ENCODE measurements at regions not wholly inside any gene's neighbourhood (a gene's known extent, or its start where the extent isn't known, plus 50 kb on each side); places are given as distances from the start of the nearest gene placed in this dataset.

- no peaks in the 10 kb centered on the region for H3K9me3 ChIP-seq
- TF ChIP-seq CTCF (IDR thresholded peaks at IDR 0.05), result no peak
- H3K27ac ChIP-seq, result no peak overlapping the region
- H3K4me1 ChIP-seq, result no peaks in the 10 kb centered on the region
- no peaks in the 10 kb centered on the region for H3K36me3 ChIP-seq
- H3K27me3 ChIP-seq, result no peaks in the 10 kb centered on the region
- DNase-seq, result no peak
- H3K4me3 ChIP-seq, result no peak overlapping the region
Measured at GRCh38 chr2:143905587-143905986, 614.3 kb downstream of the ZEB2 start.

GRCh38 chr2:143903172-143903856 is 616.6 kb downstream of the ZEB2 start:
- Histone ChIP-seq H3K27me3 (no peaks in the 10 kb centered on the region), H3K9me3 (no peaks in the 10 kb centered on the region), H3K4me3 (no peak overlapping the region), H3K4me1 (no peaks in the 10 kb centered on the region), H3K27ac (no peak overlapping the region), H3K36me3 (no peaks in the 10 kb centered on the region)
- TF ChIP-seq CTCF (IDR thresholded peaks at IDR 0.05) (no peak), POLR2A (IDR thresholded peaks at IDR 0.05) (no peak)
- DNase-seq, result no peak

GRCh38 chr2:143901185-143901842 is 618.6 kb downstream of the ZEB2 start:
- Histone ChIP-seq H3K4me1 (no peaks in the 10 kb centered on the region), H3K9me3 (no peaks in the 10 kb centered on the region), H3K27ac (no peak overlapping the region), H3K4me3 (no peak overlapping the region), H3K36me3 (no peaks in the 10 kb centered on the region), H3K27me3 (no peaks in the 10 kb centered on the region)
- no peak for TF ChIP-seq POLR2A (IDR thresholded peaks at IDR 0.05)
- peak in 1 of 6 experiments; percentile 2 for TF ChIP-seq CTCF (IDR thresholded peaks at IDR 0.05)
- DNase-seq, result no peak

- no peaks in the 10 kb centered on the region for H3K4me1 ChIP-seq
- DNase-seq, result no peak
- no peak overlapping the region for H3K27ac ChIP-seq
- no peak overlapping the region for H3K4me3 ChIP-seq
- H3K36me3 ChIP-seq, result no peaks in the 10 kb centered on the region
- H3K27me3 ChIP-seq, result no peaks in the 10 kb centered on the region
- no peak for TF ChIP-seq POLR2A (IDR thresholded peaks at IDR 0.05)
- TF ChIP-seq CTCF (IDR thresholded peaks at IDR 0.05), result no peak
- no peaks in the 10 kb centered on the region for H3K9me3 ChIP-seq
Measured at GRCh38 chr2:143899987-143900386, 619.9 kb downstream of the ZEB2 start.

GRCh38 chr2:143893371-143893770 is 626.5 kb downstream of the ZEB2 start:
- Histone ChIP-seq H3K4me3 (no peak overlapping the region), H3K27me3 (no peaks in the 10 kb centered on the region), H3K9me3 (no peaks in the 10 kb centered on the region), H3K27ac (no peak overlapping the region), H3K36me3 (no peaks in the 10 kb centered on the region), H3K4me1 (no peaks in the 10 kb centered on the region)
- no peak for TF ChIP-seq POLR2A (IDR thresholded peaks at IDR 0.05)
- no peak for TF ChIP-seq CTCF (IDR thresholded peaks at IDR 0.05)
- no peak for DNase-seq

Measured in Peyer's patch (tissue), 4 donors.